ENCODE measurements at regions not wholly inside any gene's neighbourhood (a gene's known extent, or its start where the extent isn't known, plus 50 kb on each side); places are given as distances from the start of the nearest gene placed in this dataset.

GRCh38 chr6:99130897-99131873, 183.4 kb upstream of the FBXL4 start:
- Mint-ChIP-seq H3K27ac (no peak overlapping the region), H3K27me3 (peaks cover 2% of the 10 kb centered on the region), H3K4me1 (no peaks in the 10 kb centered on the region), H3K36me3 (no peaks in the 10 kb centered on the region), H3K9me3 (ENCODE audit: low read depth) (no peaks in the 10 kb centered on the region), H3K4me3 (no peak overlapping the region)
- ATAC-seq (no peak), DNase-seq (no peak)
- CTCF ChIA-PET = no interaction called here

GRCh38 chr6:99129835-99130234, 182.1 kb upstream of the FBXL4 start:
- H3K4me1 Mint-ChIP-seq = no peaks in the 10 kb centered on the region
- CTCF ChIA-PET = no interaction called here

GRCh38 chr6:99121748-99122147, 174.0 kb upstream of the FBXL4 start:
- CTCF ChIA-PET = no interaction called here
- Mint-ChIP-seq H3K36me3 (no peaks in the 10 kb centered on the region), H3K9me3 (ENCODE audit: low read depth) (no peaks in the 10 kb centered on the region), H3K27ac (no peak overlapping the region), H3K4me1 (no peaks in the 10 kb centered on the region), H3K4me3 (no peak overlapping the region), H3K27me3 (peaks cover 22% of the 10 kb centered on the region)
- DNase-seq (no peak), ATAC-seq (no peak)

More at GRCh38 chr6:99129835-99130234, 182.1 kb upstream of the FBXL4 start:
- ATAC-seq (no peak), DNase-seq (no peak)
- Mint-ChIP-seq H3K27me3 (peaks cover 4% of the 10 kb centered on the region), H3K27ac (no peak overlapping the region), H3K9me3 (ENCODE audit: low read depth) (no peaks in the 10 kb centered on the region), H3K4me3 (no peak overlapping the region), H3K36me3 (no peaks in the 10 kb centered on the region)

GRCh38 chr6:99120641-99121040, 172.9 kb upstream of the FBXL4 start:
- Mint-ChIP-seq H3K36me3 (no peaks in the 10 kb centered on the region), H3K4me1 (no peaks in the 10 kb centered on the region), H3K4me3 (no peak overlapping the region), H3K27me3 (peaks cover 27% of the 10 kb centered on the region), H3K9me3 (ENCODE audit: low read depth) (no peaks in the 10 kb centered on the region), H3K27ac (no peak overlapping the region)
- CTCF ChIA-PET = no interaction called here
- ATAC-seq (no peak), DNase-seq (no peak)

- Mint-ChIP-seq H3K9me3 (ENCODE audit: low read depth) (no peaks in the 10 kb centered on the region), H3K27ac (no peak overlapping the region), H3K4me3 (no peak overlapping the region), H3K27me3 (peaks cover 35% of the 10 kb centered on the region), H3K4me1 (no peaks in the 10 kb centered on the region), H3K36me3 (no peaks in the 10 kb centered on the region)
- ATAC-seq (no peak), DNase-seq (no peak)
- CTCF ChIA-PET = interaction anchor here (0.9 to 1.4 kb wide), 5 partner anchors 10 to 350 kb away, joined by 3 to 4 read pairs (median 3); no protein-coding TSS in a partner anchor
Measured at GRCh38 chr6:99119109-99120031, 171.6 kb upstream of the FBXL4 start.

GRCh38 chr6:99114769-99115406, 167.1 kb upstream of the FBXL4 start:
- no peak for ATAC-seq
- DNase-seq = no peak
- Mint-ChIP-seq H3K27ac (no peak overlapping the region), H3K4me3 (no peak overlapping the region), H3K4me1 (no peaks in the 10 kb centered on the region), H3K27me3 (peaks cover 48% of the 10 kb centered on the region), H3K36me3 (no peaks in the 10 kb centered on the region), H3K9me3 (ENCODE audit: low read depth) (no peaks in the 10 kb centered on the region)
- CTCF ChIA-PET = no interaction called here

- Mint-ChIP-seq H3K27ac (no peak overlapping the region), H3K9me3 (ENCODE audit: low read depth) (no peaks in the 10 kb centered on the region), H3K4me3 (no peak overlapping the region), H3K4me1 (no peaks in the 10 kb centered on the region), H3K27me3 (peaks cover 41% of the 10 kb centered on the region), H3K36me3 (no peaks in the 10 kb centered on the region)
- DNase-seq (no peak), ATAC-seq (no peak)
- CTCF ChIA-PET = no interaction called here
Measured at GRCh38 chr6:99111590-99111989, 163.8 kb upstream of the FBXL4 start.

GRCh38 chr6:99110029-99110428, 162.3 kb upstream of the FBXL4 start:
- Mint-ChIP-seq H3K4me1 (no peaks in the 10 kb centered on the region), H3K9me3 (ENCODE audit: low read depth) (no peaks in the 10 kb centered on the region), H3K36me3 (no peaks in the 10 kb centered on the region), H3K27me3 (peaks cover 32% of the 10 kb centered on the region), H3K27ac (no peak overlapping the region), H3K4me3 (no peak overlapping the region)
- CTCF ChIA-PET = interaction anchor here (0.6 to 1.2 kb wide), 3 partner anchors 9 to 11 kb away, joined by 3 read pairs; no protein-coding TSS in a partner anchor
- DNase-seq = no peak
- ATAC-seq = no peak

- no peak for ATAC-seq
- CTCF ChIA-PET = interaction anchor here (1.3 kb wide), 1 partner anchor 15 kb away, joined by 4 read pairs; no protein-coding TSS in a partner anchor
- no peak overlapping the region for H3K27ac Mint-ChIP-seq
- DNase-seq = no peak
- H3K4me3 Mint-ChIP-seq = no peak overlapping the region
- no peaks in the 10 kb centered on the region for H3K4me1 Mint-ChIP-seq
- H3K9me3 Mint-ChIP-seq (ENCODE audit: low read depth) = no peaks in the 10 kb centered on the region
- H3K36me3 Mint-ChIP-seq = no peaks in the 10 kb centered on the region
- H3K27me3 Mint-ChIP-seq = peaks cover 19% of the 10 kb centered on the region
Measured at GRCh38 chr6:99104218-99104617, 156.5 kb upstream of the FBXL4 start.

- Mint-ChIP-seq H3K36me3 (no peaks in the 10 kb centered on the region), H3K27ac (no peak overlapping the region), H3K9me3 (ENCODE audit: low read depth) (no peaks in the 10 kb centered on the region), H3K4me1 (no peaks in the 10 kb centered on the region), H3K4me3 (no peak overlapping the region), H3K27me3 (peaks cover 38% of the 10 kb centered on the region)
- ATAC-seq (no peak), DNase-seq (no peak)
- CTCF ChIA-PET = interaction anchor here (1.3 kb wide), 1 partner anchor 11 kb away, joined by 3 read pairs; no protein-coding TSS in a partner anchor
Measured at GRCh38 chr6:99099243-99099642, 151.5 kb upstream of the FBXL4 start.

GRCh38 chr6:99096170-99096569, 148.4 kb upstream of the FBXL4 start:
- no peak for DNase-seq
- Mint-ChIP-seq H3K36me3 (no peaks in the 10 kb centered on the region), H3K9me3 (ENCODE audit: low read depth) (no peaks in the 10 kb centered on the region), H3K4me3 (no peak overlapping the region), H3K27ac (no peak overlapping the region), H3K4me1 (peaks cover 6% of the 10 kb centered on the region), H3K27me3 (peaks cover 45% of the 10 kb centered on the region)
- CTCF ChIA-PET = no interaction called here
- no peak for ATAC-seq

- CTCF ChIA-PET = no interaction called here
- peaks cover 6% of the 10 kb centered on the region for H3K4me1 Mint-ChIP-seq
- H3K27ac Mint-ChIP-seq = no peak overlapping the region
- ATAC-seq = no peak
- H3K4me3 Mint-ChIP-seq = no peak overlapping the region
- H3K9me3 Mint-ChIP-seq (ENCODE audit: low read depth) = no peaks in the 10 kb centered on the region
- H3K36me3 Mint-ChIP-seq = no peaks in the 10 kb centered on the region
- H3K27me3 Mint-ChIP-seq = peaks cover 51% of the 10 kb centered on the region
- no peak for DNase-seq
Measured at GRCh38 chr6:99093456-99094190, 145.9 kb upstream of the FBXL4 start.
